SK-N-SH (cell line): ENCODE measurements at regions not wholly inside any gene's neighbourhood (a gene's known extent, or its start where the extent isn't known, plus 50 kb on each side); places are given as distances from the start of the nearest gene placed in this dataset.
"Not testable (repeated sequence)": the region's sequence is repeated elsewhere in the genome, so short reads cannot be mapped to it uniquely, and the experiment has no call there.

ENCODE experiments used
- CTCF ChIA-PET: fragments of 300-600, 350-600 bp; formaldehyde crosslinking; extraction: SDS; loops from one replicate; lab custom pipeline; 2021; lab: Yijun Ruan, JAX
- POLR2A ChIA-PET: fragments of 350-600 bp; sonication (Branson Sonifier 250); formaldehyde crosslinking; extraction: SDS; loops from one replicate; lab custom pipeline; 2020; ENCODE audit warnings: antibody characterized with exemption, inconsistent platforms; lab: Yijun Ruan, JAX
- DNase-seq: peaks from one replicate; pipeline ENCODE4 v3.0.0; 2012
- H2AFZ ChIP-seq: fragments of 200-600 bp; sonication (generic); 2 replicates; pipeline ENCODE4 v1.8.1; 2016; ENCODE audit warnings: antibody characterized with exemption, mild to moderate bottlenecking, low read depth
- H3F3A ChIP-seq: fragments of 200-600 bp; sonication (generic); replicated peaks from 2 replicates; pipeline ENCODE3; 2016; ENCODE audit warnings: antibody characterized with exemption, mild to moderate bottlenecking; ENCODE audit not compliant: insufficient read depth
- H3K27ac ChIP-seq, 2 experiments: fragments of 200-500 bp in 1 of 2; fragments of 200-600 bp in 1 of 2; sonication (Bioruptor generic) in 1 of 2; sonication (generic), shearing (Covaris generic) in 1 of 2; 2 replicates each; pipeline versions ENCODE4 v1.5.1 to v1.6.1; 2014 to 2016; ENCODE audit warnings: low read depth in 2 of 2, inconsistent platforms in 1 of 2, low read length in 1 of 2, mild to moderate bottlenecking in 1 of 2, mixed read lengths in 1 of 2
- H3K27me3 ChIP-seq: fragments of 200-600 bp; sonication (generic), shearing (Covaris generic); 2 replicates; pipeline ENCODE4 v1.6.1; 2016; ENCODE audit warnings: mixed run types; ENCODE audit not compliant: insufficient read depth
- H3K36me3 ChIP-seq, 2 experiments: fragments of 200-500 bp in 1 of 2; fragments of 200-600 bp in 1 of 2; sonication (Bioruptor generic) in 1 of 2; sonication (generic) in 1 of 2; replicated peaks in 1 of 2; 2 replicates each; pipeline versions ENCODE3 to v1.5.1; 2014 to 2016; ENCODE audit warnings: low read length in 1 of 2, mild to moderate bottlenecking in 1 of 2; ENCODE audit not compliant: insufficient read depth in 2 of 2, control insufficient read depth in 1 of 2
- H3K4me1 ChIP-seq, 2 experiments: fragments of 200-500 bp in 1 of 2; fragments of 200-600 bp in 1 of 2; sonication (Bioruptor generic) in 1 of 2; sonication (generic), shearing (Covaris generic) in 1 of 2; 2 replicates each; pipeline versions ENCODE4 v1.5.1 to v1.6.1; 2014 to 2016; ENCODE audit warnings: low read depth in 1 of 2, low read length in 1 of 2, mixed run types in 1 of 2; ENCODE audit not compliant: insufficient read depth in 2 of 2, control insufficient read depth in 1 of 2
- H3K4me2 ChIP-seq: fragments of 200-600 bp; sonication (generic), shearing (Covaris generic); 2 replicates; pipeline ENCODE4 v1.6.1; 2017; ENCODE audit warnings: mixed run types
- H3K4me3 ChIP-seq, 2 experiments: fragments of 200-500 bp in 1 of 2; fragments of 200-600 bp in 1 of 2; sonication (Bioruptor generic) in 1 of 2; sonication (generic), shearing (Covaris generic) in 1 of 2; 2 replicates each; pipeline versions ENCODE4 v1.5.1 to v1.8.1; 2014 to 2016; ENCODE audit warnings: low read depth in 2 of 2, inconsistent platforms in 1 of 2, low read length in 1 of 2, mild to moderate bottlenecking in 1 of 2, mixed read lengths in 1 of 2, moderate library complexity in 1 of 2
- H3K79me2 ChIP-seq: fragments of 200-600 bp; sonication (generic); 2 replicates; pipeline ENCODE4 v1.8.1; 2017; ENCODE audit warnings: mild to moderate bottlenecking; ENCODE audit not compliant: insufficient read depth
- H3K9ac ChIP-seq: fragments of 200-600 bp; sonication (generic); 2 replicates; pipeline ENCODE4 v1.6.1; 2017; ENCODE audit warnings: mixed run types
- H3K9me2 ChIP-seq: fragments of 200-600 bp; sonication (generic); 2 replicates; pipeline ENCODE4 v1.6.1; 2017; ENCODE audit warnings: mixed run types
- H3K9me3 ChIP-seq: fragments of 200-600 bp; sonication (generic); 2 replicates; pipeline ENCODE4 v1.6.1; 2017; ENCODE audit warnings: mixed run types, mild to moderate bottlenecking, moderate library complexity
- H4K20me1 ChIP-seq: fragments of 200-600 bp; sonication (generic); 2 replicates; pipeline ENCODE4 v1.6.1; 2017; ENCODE audit warnings: mild to moderate bottlenecking, mixed run types; ENCODE audit not compliant: insufficient read depth
- WGBS: methylation state at CpG from one replicate; pipeline ENCODE4 v1.1.6; 2017; ENCODE audit warnings: low lambda C conversion rate; 5-methylcytosine and 5-hydroxymethylcytosine counted together

DNA sequence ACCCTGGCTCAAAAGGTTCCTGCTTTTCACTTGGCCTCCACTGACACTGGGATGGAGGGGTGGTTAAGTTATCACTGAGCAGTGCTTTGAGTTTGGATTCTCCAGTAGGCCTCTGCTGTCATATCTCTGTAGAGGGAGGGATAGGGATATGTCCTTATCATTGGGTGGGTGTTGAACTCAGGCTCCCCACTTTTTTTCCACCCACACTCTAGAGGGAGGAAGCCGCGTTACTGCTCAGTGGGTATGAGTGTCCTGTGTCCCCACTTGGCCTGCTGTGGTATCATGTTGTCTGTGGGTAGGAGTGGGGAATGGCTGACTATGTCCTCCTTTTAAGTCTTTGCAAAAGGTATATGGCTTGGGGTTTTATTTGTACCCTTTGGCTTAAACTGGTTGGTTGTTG is 80.7 kb upstream of the TPTE start:
- POLR2A ChIA-PET = not testable (repeated sequence)
- 22% methylated on average over 2 of the region's 2 CpGs for WGBS

DNA sequence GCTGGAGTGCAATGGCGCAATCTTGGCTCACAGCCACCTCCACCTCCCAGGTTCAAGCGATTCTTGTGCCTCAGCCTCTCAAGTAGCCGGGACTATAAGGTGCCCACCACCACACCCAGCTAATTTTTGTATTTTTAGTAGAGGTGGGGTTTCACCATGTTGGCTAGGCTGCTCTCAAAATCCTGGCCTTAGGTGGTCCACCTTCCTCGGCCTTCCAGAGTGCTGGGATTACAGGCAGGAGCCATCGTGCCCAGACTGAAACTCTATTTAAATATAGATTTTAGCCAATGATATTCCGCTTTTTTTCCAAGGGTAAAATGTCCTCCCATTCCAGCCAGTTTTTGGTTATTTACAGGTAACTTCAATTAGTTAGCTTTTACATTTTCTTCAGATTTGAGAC is 79.4 kb upstream of the TPTE start:
- H4K20me1 ChIP-seq, H3K27me3 ChIP-seq, POLR2A ChIA-PET, CTCF ChIA-PET, H3K36me3 ChIP-seq, H2AFZ ChIP-seq, H3K4me3 ChIP-seq, H3K4me2 ChIP-seq, H3K4me1 ChIP-seq, H3K9ac ChIP-seq, H3K9me3 ChIP-seq, H3F3A ChIP-seq, H3K79me2 ChIP-seq, H3K27ac ChIP-seq, H3K9me2 ChIP-seq, DNase-seq: not testable (repeated sequence)
- WGBS = 2% methylated on average over 6 of the region's 6 CpGs

More for the DNA sequence above, 80.7 kb upstream of the TPTE start:
- H3K4me3 ChIP-seq, DNase-seq, CTCF ChIA-PET, H3K79me2 ChIP-seq, H3K4me2 ChIP-seq, H3K27ac ChIP-seq, H3F3A ChIP-seq, H2AFZ ChIP-seq, H3K9ac ChIP-seq, H4K20me1 ChIP-seq, H3K9me2 ChIP-seq, H3K4me1 ChIP-seq, H3K27me3 ChIP-seq, H3K36me3 ChIP-seq: not testable (repeated sequence)
- H3K9me3 ChIP-seq = peaks cover 17% of the 10 kb centered on the region; the same call in 1 of the 2 replicates

DNA sequence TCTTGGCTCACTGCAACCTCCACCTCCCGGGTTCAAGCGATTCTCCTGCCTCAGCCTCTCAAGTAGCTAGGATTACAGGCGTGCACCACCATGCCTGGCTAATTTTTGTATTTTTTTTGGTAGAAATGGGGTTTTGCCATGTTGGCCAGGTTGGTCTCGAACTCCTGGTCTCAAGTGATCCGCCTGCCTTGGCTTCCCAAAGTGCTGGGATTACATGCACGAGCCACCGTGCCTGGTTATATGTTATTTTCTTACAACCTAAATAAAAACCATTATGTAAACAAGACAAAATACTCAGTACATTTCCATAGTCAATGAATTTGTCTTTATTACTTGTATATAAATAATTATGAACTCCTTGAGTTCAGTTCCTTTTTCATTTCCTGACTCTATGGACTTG is 75.7 kb upstream of the TPTE start:
- POLR2A ChIA-PET, H4K20me1 ChIP-seq, H3K27ac ChIP-seq, H3K9ac ChIP-seq, H3K4me2 ChIP-seq, H2AFZ ChIP-seq, H3F3A ChIP-seq, DNase-seq, H3K4me3 ChIP-seq, H3K36me3 ChIP-seq, CTCF ChIA-PET, H3K79me2 ChIP-seq, H3K27me3 ChIP-seq, H3K4me1 ChIP-seq, H3K9me2 ChIP-seq: not testable (repeated sequence)
- WGBS = 3% methylated on average over 7 of the region's 7 CpGs
- H3K9me3 ChIP-seq = 0 out of 2 replicates have a peak, but pooled peaks cover 13% of the 10 kb centered on the region

DNA sequence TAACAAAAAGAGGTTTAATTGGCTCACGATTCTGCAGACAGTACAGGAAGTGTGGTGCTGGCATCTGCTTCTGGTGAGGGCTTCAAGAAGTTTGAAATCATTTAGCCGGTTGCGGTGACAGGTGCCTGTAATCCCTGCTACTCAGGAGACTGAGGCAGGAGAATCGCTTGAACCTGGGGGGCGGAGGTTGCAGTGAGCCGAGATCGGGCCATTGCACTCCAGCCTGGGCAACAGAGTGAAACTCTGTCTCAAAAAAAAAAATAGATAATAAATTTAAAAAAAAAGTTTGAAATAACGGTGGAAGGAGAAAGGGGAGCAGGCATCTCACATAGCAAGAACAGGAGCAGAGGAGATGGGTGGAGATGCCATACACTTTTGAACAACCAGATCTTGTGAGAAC is 71.9 kb upstream of the TPTE start:
- H3K4me1 ChIP-seq, H3K36me3 ChIP-seq, CTCF ChIA-PET, H3K9me2 ChIP-seq, H3K4me2 ChIP-seq, H3K27me3 ChIP-seq, H3K27ac ChIP-seq, H3K4me3 ChIP-seq, H3K79me2 ChIP-seq, H2AFZ ChIP-seq, POLR2A ChIA-PET, H3K9ac ChIP-seq, DNase-seq, H4K20me1 ChIP-seq, H3F3A ChIP-seq: not testable (repeated sequence)
- 6% methylated on average over 8 of the region's 8 CpGs for WGBS
- H3K9me3 ChIP-seq = 0 out of 2 replicates have a peak, but pooled peaks cover 12% of the 10 kb centered on the region

DNA sequence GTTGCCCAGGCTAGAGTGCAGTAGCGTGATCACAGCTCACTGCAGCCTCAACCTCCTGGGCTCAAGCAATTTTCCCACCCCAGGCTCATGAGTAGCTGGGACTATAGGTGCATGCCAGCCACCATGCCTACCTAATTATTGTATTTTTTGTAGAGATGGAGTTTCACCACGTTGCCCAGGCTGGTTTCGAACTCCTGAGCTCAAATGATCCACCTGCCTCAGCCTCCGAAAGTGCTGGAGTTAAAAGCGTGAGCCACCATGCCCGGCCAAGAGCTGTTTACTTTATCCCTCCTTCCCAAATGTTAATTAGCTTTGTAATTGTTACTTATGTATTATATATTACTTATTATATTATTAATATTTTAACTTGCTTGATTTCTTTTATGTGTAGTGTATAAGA is 70.1 kb upstream of the TPTE start:
- H3K27me3 ChIP-seq, H3K27ac ChIP-seq, H2AFZ ChIP-seq, H3K9me2 ChIP-seq, H3K79me2 ChIP-seq, POLR2A ChIA-PET, H3K4me3 ChIP-seq, H4K20me1 ChIP-seq, DNase-seq, H3K4me2 ChIP-seq, H3F3A ChIP-seq, CTCF ChIA-PET, H3K36me3 ChIP-seq, H3K4me1 ChIP-seq, H3K9ac ChIP-seq: not testable (repeated sequence)
- WGBS = 5% methylated on average over 6 of the region's 6 CpGs
- 0 out of 2 replicates have a peak, but pooled peaks cover 12% of the 10 kb centered on the region for H3K9me3 ChIP-seq

DNA sequence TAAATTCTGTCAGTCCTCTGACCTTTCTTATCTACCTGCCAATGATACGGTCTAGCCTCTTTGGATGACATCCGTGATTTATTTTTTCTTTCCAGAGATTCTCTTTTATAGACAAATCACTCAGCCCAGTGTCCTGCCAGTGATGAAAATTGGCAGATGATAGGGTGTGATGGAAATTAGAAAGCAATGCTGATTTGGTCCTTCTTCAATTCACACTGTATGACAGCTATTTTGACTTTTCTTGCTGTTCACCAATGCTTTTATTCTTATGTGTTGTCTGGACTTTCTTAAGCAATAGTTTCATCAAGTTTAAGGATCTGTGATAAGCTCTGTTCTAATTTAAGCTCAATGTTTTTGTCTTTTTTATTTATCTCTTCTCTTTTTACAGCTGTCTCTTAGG is 63.6 kb upstream of the TPTE start:
- WGBS = 1% methylated on average over 2 of the region's 2 CpGs
- DNase-seq, POLR2A ChIA-PET, H3K27ac ChIP-seq, H2AFZ ChIP-seq, H3K9me3 ChIP-seq, CTCF ChIA-PET, H3K79me2 ChIP-seq, H4K20me1 ChIP-seq, H3K9ac ChIP-seq, H3K9me2 ChIP-seq, H3K27me3 ChIP-seq, H3K36me3 ChIP-seq, H3K4me1 ChIP-seq, H3K4me2 ChIP-seq, H3F3A ChIP-seq, H3K4me3 ChIP-seq: not testable (repeated sequence)

DNA sequence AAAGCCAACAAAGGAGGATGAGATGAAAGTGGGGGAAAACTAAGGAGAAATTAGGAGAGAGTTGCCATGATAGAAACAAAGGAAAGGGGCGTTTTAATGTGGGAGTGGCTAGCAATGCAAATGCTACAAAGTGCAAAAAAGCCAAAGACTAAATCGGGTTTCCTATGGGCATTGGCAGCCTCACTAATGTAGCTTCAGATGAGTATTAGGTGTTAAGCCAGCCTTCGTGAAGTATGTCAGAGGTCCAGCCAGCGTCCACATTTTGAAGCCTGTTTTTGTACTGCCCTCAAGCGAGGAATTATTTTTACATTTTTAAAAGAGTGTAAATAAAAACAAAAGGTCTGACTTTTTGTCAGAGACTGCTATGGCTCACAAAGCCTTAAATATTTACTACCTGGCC is 60.4 kb upstream of the TPTE start:
- H3K4me1 ChIP-seq, H2AFZ ChIP-seq, H3K4me3 ChIP-seq, H3K27ac ChIP-seq, H3K27me3 ChIP-seq, POLR2A ChIA-PET, H3F3A ChIP-seq, H3K4me2 ChIP-seq, H3K9ac ChIP-seq, H3K9me2 ChIP-seq, H4K20me1 ChIP-seq, H3K79me2 ChIP-seq, H3K9me3 ChIP-seq, H3K36me3 ChIP-seq, DNase-seq, CTCF ChIA-PET: not testable (repeated sequence)
- whole genome bisulfite sequencing = 4% methylated on average over 5 of the region's 5 CpGs
